Colonic mucosa (tissue), 4 donors: ENCODE measurements at regions not wholly inside any gene's neighbourhood (a gene's known extent, or its start where the extent isn't known, plus 50 kb on each side); places are given as distances from the start of the nearest gene placed in this dataset.

Experiments
- DNase-seq: peaks from one replicate; pipeline ENCODE4 v3.0.0-alpha.2; 2020
- H3K27ac ChIP-seq: fragments of 200-600 bp; one replicate; pipeline ENCODE4 v1.8.0; 2021
- H3K27me3 ChIP-seq: fragments of 200-600 bp; one replicate; pipeline ENCODE4 v1.8.0; 2021
- H3K36me3 ChIP-seq: fragments of 200-600 bp; one replicate; pipeline ENCODE4 v1.8.0; 2021
- H3K4me1 ChIP-seq: fragments of 200-600 bp; one replicate; pipeline ENCODE4 v1.8.0; 2021; ENCODE audit warnings: mild to moderate bottlenecking
- H3K4me3 ChIP-seq: fragments of 200-600 bp; one replicate; pipeline ENCODE4 v1.8.0; 2021
- H3K9ac ChIP-seq, 2 donors: one replicate each; pipeline ENCODE4 v1.7.0; 2013; ENCODE audit warnings: control low read depth in 2 of 2, low read depth in 2 of 2, low read length in 2 of 2
- H3K9me3 ChIP-seq: fragments of 200-600 bp; one replicate; pipeline ENCODE4 v1.8.0; 2021
- CTCF ChIP-seq: fragments of 200-600 bp; IDR thresholded peaks from one replicate; pipeline ENCODE4 v1.8.0; 2022; ENCODE audit warnings: antibody characterized with exemption, mild to moderate bottlenecking
- intact Hi-C: fragments of 100-400 bp; cut with DNase I; formaldehyde crosslinking; loops from one replicate; pipeline ENCODE4 v1.14.1; 2022
- donor health status: healthy.
- donor health status: DM: no; HTN: no; CAD: no.
- donor health status: DM: no; HTN: no; CAD: no.

GRCh38 chr11:127061947-127062346, 61.4 kb upstream of the KIRREL3 start:
- H3K9ac ChIP-seq, result no peak overlapping the region
- H3K4me1 ChIP-seq, result no peaks in the 10 kb centered on the region
- H3K9me3 ChIP-seq, result no peaks in the 10 kb centered on the region
- no peaks in the 10 kb centered on the region for H3K36me3 ChIP-seq
- H3K27ac ChIP-seq, result no peak overlapping the region
- H3K4me3 ChIP-seq, result no peak overlapping the region
- no peak for DNase-seq
- no peak for TF ChIP-seq CTCF
- intact Hi-C loops, result no loop called here
- no peaks in the 10 kb centered on the region for H3K27me3 ChIP-seq

- Histone ChIP-seq H3K9ac (no peak overlapping the region), H3K4me3 (no peak overlapping the region), H3K9me3 (no peaks in the 10 kb centered on the region), H3K36me3 (no peaks in the 10 kb centered on the region), H3K4me1 (no peaks in the 10 kb centered on the region), H3K27ac (no peak overlapping the region), H3K27me3 (no peaks in the 10 kb centered on the region)
- no peak for DNase-seq
- TF ChIP-seq CTCF, result no peak
- intact Hi-C loops, result no loop called here
Observed at GRCh38 chr11:127059750-127060149, 59.2 kb upstream of the KIRREL3 start.

GRCh38 chr11:127059286-127059685, 58.7 kb upstream of the KIRREL3 start:
- Histone ChIP-seq H3K4me1 (no peaks in the 10 kb centered on the region), H3K36me3 (no peaks in the 10 kb centered on the region), H3K9me3 (no peaks in the 10 kb centered on the region), H3K9ac (no peak overlapping the region), H3K27ac (no peak overlapping the region), H3K4me3 (no peak overlapping the region), H3K27me3 (no peaks in the 10 kb centered on the region)
- no peak for DNase-seq
- intact Hi-C loops, result no loop called here
- no peak for TF ChIP-seq CTCF

GRCh38 chr11:127058524-127058923, 58.0 kb upstream of the KIRREL3 start:
- Histone ChIP-seq H3K4me3 (no peak overlapping the region), H3K9ac (no peak overlapping the region), H3K27me3 (no peaks in the 10 kb centered on the region), H3K9me3 (no peaks in the 10 kb centered on the region), H3K36me3 (no peaks in the 10 kb centered on the region), H3K4me1 (no peaks in the 10 kb centered on the region), H3K27ac (no peak overlapping the region)
- intact Hi-C loops, result no loop called here
- DNase-seq, result no peak
- TF ChIP-seq CTCF, result no peak

- Histone ChIP-seq H3K27me3 (no peaks in the 10 kb centered on the region), H3K4me1 (no peaks in the 10 kb centered on the region), H3K9ac (no peak overlapping the region), H3K27ac (no peak overlapping the region), H3K36me3 (no peaks in the 10 kb centered on the region), H3K9me3 (no peaks in the 10 kb centered on the region), H3K4me3 (no peak overlapping the region)
- no peak for TF ChIP-seq CTCF
- no peak for DNase-seq
- intact Hi-C loops, result no loop called here
Observed at GRCh38 chr11:127057126-127057525, 56.6 kb upstream of the KIRREL3 start.
